ENCODE measurements at regions not wholly inside any gene's neighbourhood (a gene's known extent, or its start where the extent isn't known, plus 50 kb on each side); places are given as distances from the start of the nearest gene placed in this dataset.
A peak's percentile ranks its signal among the peaks of the same experiment; 100 is the strongest.
"Not testable (repeated sequence)": the region's sequence is repeated elsewhere in the genome, so short reads cannot be mapped to it uniquely, and the experiment has no call there.

GRCh38 chr9:41022365-41022764 lies 106.1 kb downstream of the FOXD4L6 start:
- DNase-seq; ATAC-seq; intact Hi-C loops (cut with DNase I): not testable (repeated sequence)

- ATAC-seq; DNase-seq; intact Hi-C loops (cut with DNase I): not testable (repeated sequence)
These were observed 108.5 kb downstream of the FOXD4L6 start for GRCh38 chr9:41019858-41020562.

- ATAC-seq, result peak in 1 of 2 donors; percentile 25
- intact Hi-C loops (cut with DNase I); DNase-seq: not testable (repeated sequence)
These were observed 109.5 kb downstream of the FOXD4L6 start for GRCh38 chr9:41018948-41019347.

- ATAC-seq; intact Hi-C loops (cut with DNase I); DNase-seq: not testable (repeated sequence)
These were observed 111.8 kb downstream of the FOXD4L6 start for GRCh38 chr9:41016699-41017098.

- intact Hi-C loops (cut with DNase I); DNase-seq; ATAC-seq: not testable (repeated sequence)
These were observed 128.4 kb downstream of the FOXD4L6 start for GRCh38 chr9:40999952-41000700.

GRCh38 chr9:40995490-40995889 lies 133.0 kb downstream of the FOXD4L6 start:
- ATAC-seq, DNase-seq: not testable (repeated sequence)

GRCh38 chr9:40993842-40994241 lies 134.6 kb downstream of the FOXD4L6 start:
- ATAC-seq; DNase-seq; intact Hi-C loops (cut with DNase I): not testable (repeated sequence)

More at GRCh38 chr9:40995490-40995889, 133.0 kb downstream of the FOXD4L6 start:
- intact Hi-C loops (cut with DNase I), result not testable (repeated sequence)

- DNase-seq; ATAC-seq; intact Hi-C loops (cut with DNase I): not testable (repeated sequence)
These were observed 135.1 kb downstream of the FOXD4L6 start for GRCh38 chr9:40993375-40993774.

- intact Hi-C loops (cut with DNase I), result not testable (repeated sequence)
- peak in 1 of 2 donors; percentile 51 for ATAC-seq
- peak; percentile 76 for DNase-seq
These were observed 136.0 kb downstream of the FOXD4L6 start for GRCh38 chr9:40992472-40992821.

GRCh38 chr9:40991741-40992471 lies 136.6 kb downstream of the FOXD4L6 start:
- peak; percentile 97 for DNase-seq
- intact Hi-C loops (cut with DNase I), result not testable (repeated sequence)
- peak; percentile 100 for ATAC-seq

- intact Hi-C loops (cut with DNase I); DNase-seq; ATAC-seq: not testable (repeated sequence)
These were observed 137.3 kb downstream of the FOXD4L6 start for GRCh38 chr9:40991100-40991740.

- DNase-seq; intact Hi-C loops (cut with DNase I); ATAC-seq: not testable (repeated sequence)
These were observed 142.1 kb downstream of the FOXD4L6 start for GRCh38 chr9:40986332-40986731.

GRCh38 chr9:40975351-40975750 lies 153.1 kb downstream of the FOXD4L6 start:
- DNase-seq; intact Hi-C loops (cut with DNase I): not testable (repeated sequence)

GRCh38 chr9:40974912-40975311 lies 153.6 kb downstream of the FOXD4L6 start:
- DNase-seq; intact Hi-C loops (cut with DNase I); ATAC-seq: not testable (repeated sequence)

More at GRCh38 chr9:40975351-40975750, 153.1 kb downstream of the FOXD4L6 start:
- not testable (repeated sequence) for ATAC-seq

GRCh38 chr9:40971773-40972172 lies 156.7 kb downstream of the FOXD4L6 start:
- intact Hi-C loops (cut with DNase I); ATAC-seq; DNase-seq: not testable (repeated sequence)

GRCh38 chr9:40970340-40970739 lies 158.1 kb downstream of the FOXD4L6 start:
- ATAC-seq; DNase-seq; intact Hi-C loops (cut with DNase I): not testable (repeated sequence)

- ATAC-seq; DNase-seq; intact Hi-C loops (cut with DNase I): not testable (repeated sequence)
These were observed 166.0 kb downstream of the FOXD4L6 start for GRCh38 chr9:40962461-40962860.

GRCh38 chr9:40951876-40952494 lies 176.5 kb downstream of the FOXD4L6 start:
- ATAC-seq; intact Hi-C loops (cut with DNase I); DNase-seq: not testable (repeated sequence)

Measured in left cardiac atrium (tissue), 4 donors.